Activated CD8-positive, alpha-beta T cell treated with anti-CD3 and anti-CD28 coated beads, Interleukin-2, amount 10 ng/mL, durations not matched to agents 7 days and 5 days (primary cell): ENCODE measurements at regions not wholly inside any gene's neighbourhood (a gene's known extent, or its start where the extent isn't known, plus 50 kb on each side); places are given as distances from the start of the nearest gene placed in this dataset.
"Not testable (repeated sequence)": the region's sequence is repeated elsewhere in the genome, so short reads cannot be mapped to it uniquely, and the experiment has no call there.

Experiments
- ATAC-seq: fragments of 150-1000 bp; cut with Tn5 transposase; one replicate; pipeline ENCODE4 v1.10.0; 2021; ENCODE audit warnings: moderate library complexity
- CTCF ChIA-PET: fragments of 350-600 bp; sonication (Branson Sonifier 250); formaldehyde crosslinking; loops from one replicate; lab custom pipeline; 2021; ENCODE audit warnings: antibody characterized with exemption; lab: Charles Lee
- POLR2A ChIA-PET: fragments of 350-600 bp; sonication (Branson Sonifier 250); formaldehyde crosslinking; loops from one replicate; lab custom pipeline; 2021; ENCODE audit warnings: antibody characterized with exemption; lab: Charles Lee
- DNase-seq: peaks from one replicate; pipeline ENCODE4 v3.0.0-alpha.2; 2020
- H3K27ac Mint-ChIP-seq: one replicate; pipeline ENCODE4 v1.8.0; 2021; ENCODE audit warnings: mild to moderate bottlenecking, mixed read lengths
- H3K27me3 Mint-ChIP-seq: one replicate; pipeline ENCODE4 v1.8.0; 2021; ENCODE audit warnings: low read depth, mixed read lengths
- H3K36me3 Mint-ChIP-seq: one replicate; pipeline ENCODE4 v1.8.0; 2021; ENCODE audit warnings: low read depth, mixed read lengths
- H3K4me1 Mint-ChIP-seq: one replicate; pipeline ENCODE4 v1.8.0; 2021; ENCODE audit warnings: low read depth, mixed read lengths
- H3K4me3 Mint-ChIP-seq: one replicate; pipeline ENCODE4 v1.8.0; 2021; ENCODE audit warnings: mild to moderate bottlenecking, mixed read lengths
- H3K9me3 Mint-ChIP-seq: one replicate; pipeline ENCODE4 v1.8.0; 2022; ENCODE audit warnings: mixed read lengths; ENCODE audit not compliant: insufficient read depth

DNA sequence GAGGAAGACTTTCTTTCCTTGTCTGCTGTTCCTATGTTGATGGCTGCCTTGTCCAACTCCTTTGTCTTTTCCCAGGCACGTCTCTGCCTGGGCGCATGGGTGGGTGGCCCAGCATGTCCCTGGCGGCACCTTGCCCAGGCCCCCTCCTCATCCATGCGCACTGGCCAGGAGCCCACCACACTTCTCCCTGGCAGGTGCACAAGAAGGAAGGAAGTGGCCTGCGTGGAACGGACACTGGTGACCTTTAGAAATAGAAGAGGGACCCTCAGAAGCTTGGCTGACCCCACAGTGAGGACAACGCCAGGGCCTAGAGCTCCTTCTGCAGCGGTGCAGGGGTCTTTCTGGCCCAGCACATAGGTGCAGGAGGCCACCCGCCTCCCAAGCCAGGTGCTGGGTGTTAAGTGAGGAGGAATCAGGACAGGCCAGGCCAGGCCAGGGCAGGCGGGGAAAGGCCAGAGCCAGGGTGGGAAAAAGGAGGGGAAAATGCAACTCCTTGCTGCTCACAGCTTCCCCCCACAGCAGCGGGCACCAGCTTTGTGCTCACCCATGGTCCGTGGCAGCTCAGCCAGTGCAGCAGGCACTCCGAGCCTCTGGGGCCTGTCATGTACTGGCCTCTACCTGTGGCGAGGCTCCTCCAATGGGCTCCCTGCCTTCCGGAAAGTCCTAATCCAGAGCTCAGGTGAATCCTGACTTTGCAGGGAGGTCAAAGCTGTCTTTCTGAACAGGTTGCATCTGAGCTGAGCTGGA is 104.0 kb downstream of the SOX1 start:
- ChIA-PET CTCF (no interaction called here), POLR2A (no interaction called here)
- no peak for DNase-seq
- Mint-ChIP-seq H3K36me3 (no peaks in the 10 kb centered on the region), H3K4me3 (no peak overlapping the region), H3K4me1 (no peaks in the 10 kb centered on the region), H3K27me3 (no peaks in the 10 kb centered on the region), H3K27ac (no peak overlapping the region), H3K9me3 (no peaks in the 10 kb centered on the region)
- no peak for ATAC-seq

DNA sequence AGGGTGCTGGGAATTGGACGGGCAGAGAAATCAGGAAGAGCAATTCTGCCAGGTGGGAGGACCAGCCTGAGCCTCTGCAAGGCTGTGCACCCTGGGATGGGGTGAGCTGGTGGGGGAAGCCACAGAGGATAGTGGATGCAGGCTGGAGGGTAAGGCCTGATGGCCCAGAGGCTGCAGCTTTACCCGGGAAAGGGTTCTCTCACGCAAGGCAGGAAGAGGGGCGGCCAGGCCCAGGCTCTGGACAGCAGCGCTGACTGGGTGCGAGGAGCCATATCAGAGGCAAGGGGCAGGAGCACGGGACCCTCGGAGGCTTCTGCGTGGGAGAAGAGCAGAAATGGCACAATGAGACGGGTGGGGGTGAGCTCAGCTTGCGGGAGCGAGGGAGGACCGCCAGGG is 104.6 kb downstream of the SOX1 start:
- DNase-seq (no peak), ATAC-seq (no peak)
- CTCF ChIA-PET, result no interaction called here
- H3K4me3 Mint-ChIP-seq, result no peak overlapping the region
- H3K27ac Mint-ChIP-seq, result no peak overlapping the region
- no peaks in the 10 kb centered on the region for H3K36me3 Mint-ChIP-seq
- H3K27me3 Mint-ChIP-seq, result no peaks in the 10 kb centered on the region
- POLR2A ChIA-PET, result no interaction called here
- H3K4me1 Mint-ChIP-seq, result no peaks in the 10 kb centered on the region
- no peaks in the 10 kb centered on the region for H3K9me3 Mint-ChIP-seq

DNA sequence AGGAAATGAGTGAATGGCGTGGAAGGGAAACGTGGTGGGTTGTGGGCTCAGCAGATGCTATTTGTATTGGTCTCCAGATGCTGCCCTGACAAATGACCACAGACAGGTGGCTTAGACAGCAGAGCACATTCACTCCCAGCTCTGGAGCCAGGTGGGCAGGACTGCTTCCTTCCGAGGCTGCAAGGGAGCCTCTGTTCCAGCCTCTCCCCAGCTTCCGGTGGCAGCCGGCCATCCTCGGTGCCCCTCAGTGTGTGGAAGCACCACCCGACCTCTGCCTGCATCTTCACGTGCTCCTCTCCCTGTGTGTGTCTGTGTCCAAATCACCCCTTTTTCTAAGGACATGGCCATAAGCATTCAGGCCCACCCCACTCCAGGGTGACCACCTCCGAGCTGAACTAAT is 105.1 kb downstream of the SOX1 start:
- Mint-ChIP-seq H3K27ac (no peak overlapping the region), H3K36me3 (no peaks in the 10 kb centered on the region), H3K27me3 (no peaks in the 10 kb centered on the region), H3K9me3 (no peaks in the 10 kb centered on the region), H3K4me1 (no peaks in the 10 kb centered on the region), H3K4me3 (no peak overlapping the region)
- CTCF ChIA-PET, result no interaction called here
- POLR2A ChIA-PET, result no interaction called here
- no peak for DNase-seq
- ATAC-seq, result no peak

DNA sequence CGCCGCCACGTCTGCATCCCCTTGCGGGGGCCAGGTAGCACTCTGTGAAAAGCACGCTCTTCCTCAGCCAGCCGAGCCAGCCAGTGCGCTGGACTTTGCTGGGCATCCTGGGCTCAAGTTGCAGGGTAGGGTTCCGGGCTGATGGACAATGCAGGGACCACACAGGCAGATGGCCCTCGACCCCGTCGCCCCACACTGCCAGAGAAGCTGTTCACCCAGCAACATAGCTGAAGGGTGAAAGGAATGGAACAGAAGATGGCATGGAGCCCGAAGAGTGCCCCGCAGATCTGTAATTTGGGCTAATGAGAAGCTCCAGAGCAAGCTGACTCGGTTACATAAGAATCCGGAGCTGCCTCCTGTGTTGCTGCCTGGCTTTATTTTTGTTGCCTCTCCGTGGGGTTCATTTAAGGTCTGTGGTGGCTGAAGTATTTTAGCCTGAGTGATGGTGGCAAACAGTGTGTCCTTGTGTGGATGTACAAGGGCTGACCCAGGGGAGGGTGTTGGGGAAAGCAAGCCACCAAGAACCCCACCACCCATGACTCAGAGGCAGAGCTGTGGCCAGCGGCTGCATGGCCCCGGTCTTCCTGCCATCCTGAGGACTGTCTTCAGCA is 105.8 kb downstream of the SOX1 start:
- Mint-ChIP-seq H3K4me3 (no peak overlapping the region), H3K9me3 (no peaks in the 10 kb centered on the region), H3K27ac (no peak overlapping the region), H3K4me1 (no peaks in the 10 kb centered on the region), H3K36me3 (no peaks in the 10 kb centered on the region), H3K27me3 (no peaks in the 10 kb centered on the region)
- ChIA-PET CTCF (no interaction called here), POLR2A (no interaction called here)
- no peak for DNase-seq
- ATAC-seq, result no peak

- Mint-ChIP-seq H3K9me3 (no peaks in the 10 kb centered on the region), H3K4me1 (no peaks in the 10 kb centered on the region), H3K4me3 (no peak overlapping the region), H3K27ac (no peak overlapping the region), H3K36me3 (no peaks in the 10 kb centered on the region), H3K27me3 (no peaks in the 10 kb centered on the region)
- ATAC-seq, result no peak
- DNase-seq, result no peak
- ChIA-PET POLR2A (no interaction called here), CTCF (no interaction called here)
Observed at GRCh38 chr13:112174476-112175110, 107.6 kb downstream of the SOX1 start.

DNA sequence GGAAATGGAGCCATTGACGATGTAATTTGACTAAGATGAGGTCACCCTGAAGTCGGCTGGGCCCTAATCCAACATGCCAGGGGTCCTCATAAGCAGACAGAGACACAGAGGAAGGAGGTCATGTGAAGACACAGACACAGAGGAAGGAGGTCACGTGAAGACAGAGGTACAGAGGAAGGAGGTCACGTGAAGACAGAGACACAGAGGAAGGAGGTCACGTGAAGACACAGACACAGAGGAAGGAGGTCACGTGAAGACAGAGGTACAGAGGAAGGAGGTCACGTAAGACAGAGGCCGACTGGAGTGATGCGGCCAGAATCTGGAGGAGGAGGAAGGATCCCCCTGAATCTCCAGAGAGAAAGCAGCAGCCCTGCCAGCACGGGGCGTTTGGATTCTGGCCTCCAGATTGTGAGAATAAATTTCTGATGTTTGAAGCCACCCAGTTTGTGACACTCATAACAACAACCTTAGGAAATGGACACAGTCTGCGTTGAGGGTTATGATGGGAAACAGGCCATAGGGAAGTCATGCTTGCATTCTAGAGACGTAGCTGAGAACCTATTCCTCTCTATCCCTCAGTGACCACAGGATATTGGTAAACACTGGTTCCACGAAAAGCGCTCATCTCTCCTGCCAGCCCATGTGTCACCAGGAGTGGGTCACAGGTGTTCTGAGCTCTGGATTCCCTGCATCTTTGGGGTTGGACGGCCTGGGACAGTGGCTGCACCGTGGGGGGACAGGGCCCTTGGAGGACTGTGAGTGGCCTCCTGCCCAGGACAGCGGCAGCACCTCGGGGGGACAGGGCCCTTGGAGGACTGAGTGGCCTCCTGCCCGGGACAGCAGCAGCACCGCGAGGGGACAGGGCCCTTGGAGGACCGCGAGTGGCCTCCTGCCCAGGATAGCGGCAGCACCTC is 108.5 kb downstream of the SOX1 start:
- Mint-ChIP-seq H3K4me1 (no peaks in the 10 kb centered on the region), H3K9me3 (no peaks in the 10 kb centered on the region), H3K4me3 (no peak overlapping the region), H3K27ac (no peak overlapping the region), H3K27me3 (no peaks in the 10 kb centered on the region), H3K36me3 (no peaks in the 10 kb centered on the region)
- ATAC-seq (no peak), DNase-seq (no peak)
- CTCF ChIA-PET, result no interaction called here
- POLR2A ChIA-PET, result no interaction called here

GRCh38 chr13:112176141-112177119 is 109.5 kb downstream of the SOX1 start:
- H3K27ac Mint-ChIP-seq, CTCF ChIA-PET, H3K4me1 Mint-ChIP-seq, H3K27me3 Mint-ChIP-seq, DNase-seq, H3K4me3 Mint-ChIP-seq, H3K9me3 Mint-ChIP-seq, H3K36me3 Mint-ChIP-seq, ATAC-seq, POLR2A ChIA-PET: not testable (repeated sequence)

- no peaks in the 10 kb centered on the region for H3K9me3 Mint-ChIP-seq
Observed at GRCh38 chr13:112177450-112178288, 110.7 kb downstream of the SOX1 start.

DNA sequence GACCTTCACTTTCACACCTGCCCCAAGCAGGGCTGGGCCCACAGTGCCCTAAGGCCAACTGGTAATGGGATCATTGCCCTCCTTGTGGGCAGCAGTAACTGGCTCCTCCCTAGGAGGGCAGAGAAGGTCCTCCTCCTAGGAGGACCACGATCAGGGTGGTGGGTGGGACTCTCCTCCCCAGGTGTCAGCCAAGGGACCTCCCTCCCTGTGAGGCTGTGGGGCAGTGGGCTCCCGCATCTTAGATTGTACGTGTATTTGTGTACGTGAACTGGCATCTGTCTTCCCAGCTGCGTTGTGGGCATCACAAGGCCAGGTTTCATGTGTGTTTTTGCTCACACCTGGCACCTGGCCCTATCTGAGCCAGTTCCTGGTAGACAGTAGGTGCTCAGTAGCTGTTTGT is 111.8 kb downstream of the SOX1 start:
- no peaks in the 10 kb centered on the region for H3K4me1 Mint-ChIP-seq
- no peaks in the 10 kb centered on the region for H3K9me3 Mint-ChIP-seq
- DNase-seq (no peak), ATAC-seq (no peak)
- no peak overlapping the region for H3K4me3 Mint-ChIP-seq
- H3K36me3 Mint-ChIP-seq, result no peaks in the 10 kb centered on the region
- POLR2A ChIA-PET, result no interaction called here
- no peak overlapping the region for H3K27ac Mint-ChIP-seq
- CTCF ChIA-PET, result no interaction called here
- H3K27me3 Mint-ChIP-seq, result no peaks in the 10 kb centered on the region

More at GRCh38 chr13:112177450-112178288, 110.7 kb downstream of the SOX1 start:
- Mint-ChIP-seq H3K4me3 (no peak overlapping the region), H3K4me1 (no peaks in the 10 kb centered on the region), H3K27me3 (no peaks in the 10 kb centered on the region), H3K27ac (no peak overlapping the region), H3K36me3 (no peaks in the 10 kb centered on the region)
- no peak for ATAC-seq
- POLR2A ChIA-PET, result no interaction called here
- no peak for DNase-seq
- CTCF ChIA-PET, result no interaction called here

GRCh38 chr13:112179421-112179820 is 112.5 kb downstream of the SOX1 start:
- Mint-ChIP-seq H3K9me3 (no peaks in the 10 kb centered on the region), H3K27ac (no peak overlapping the region), H3K4me1 (no peaks in the 10 kb centered on the region), H3K36me3 (no peaks in the 10 kb centered on the region), H3K4me3 (no peak overlapping the region), H3K27me3 (no peaks in the 10 kb centered on the region)
- DNase-seq, result no peak
- CTCF ChIA-PET, result no interaction called here
- no peak for ATAC-seq
- POLR2A ChIA-PET, result no interaction called here
